ENCODE measurements at regions not wholly inside any gene's neighbourhood (a gene's known extent, or its start where the extent isn't known, plus 50 kb on each side); places are given as distances from the start of the nearest gene placed in this dataset.
A peak's percentile ranks its signal among the peaks of the same experiment; 100 is the strongest.

DNA sequence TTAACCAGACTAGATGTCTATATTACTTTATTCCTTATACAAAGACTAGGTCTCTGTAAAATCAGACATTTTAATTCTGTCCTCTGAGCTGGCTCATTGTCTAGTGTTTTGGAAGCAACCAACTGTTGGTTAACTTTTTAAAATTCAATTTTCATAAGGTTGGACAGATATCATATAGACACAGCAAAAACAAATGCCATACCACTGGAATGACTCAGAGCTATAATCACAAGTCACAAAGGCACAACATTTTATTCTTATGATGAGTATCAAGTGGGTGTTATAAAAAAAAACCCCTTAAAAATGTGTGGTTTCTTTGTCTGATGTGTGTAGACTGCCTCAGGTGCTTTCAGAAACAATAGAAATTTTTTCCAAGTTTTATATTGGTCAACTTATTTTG lies 296.2 kb upstream of the MARCKS start:
- no peak for TF ChIP-seq SPI1 (IDR thresholded peaks at IDR 0.05; ENCODE audit: borderline replicate concordance, low read depth)
- TF ChIP-seq, protein P1, sequence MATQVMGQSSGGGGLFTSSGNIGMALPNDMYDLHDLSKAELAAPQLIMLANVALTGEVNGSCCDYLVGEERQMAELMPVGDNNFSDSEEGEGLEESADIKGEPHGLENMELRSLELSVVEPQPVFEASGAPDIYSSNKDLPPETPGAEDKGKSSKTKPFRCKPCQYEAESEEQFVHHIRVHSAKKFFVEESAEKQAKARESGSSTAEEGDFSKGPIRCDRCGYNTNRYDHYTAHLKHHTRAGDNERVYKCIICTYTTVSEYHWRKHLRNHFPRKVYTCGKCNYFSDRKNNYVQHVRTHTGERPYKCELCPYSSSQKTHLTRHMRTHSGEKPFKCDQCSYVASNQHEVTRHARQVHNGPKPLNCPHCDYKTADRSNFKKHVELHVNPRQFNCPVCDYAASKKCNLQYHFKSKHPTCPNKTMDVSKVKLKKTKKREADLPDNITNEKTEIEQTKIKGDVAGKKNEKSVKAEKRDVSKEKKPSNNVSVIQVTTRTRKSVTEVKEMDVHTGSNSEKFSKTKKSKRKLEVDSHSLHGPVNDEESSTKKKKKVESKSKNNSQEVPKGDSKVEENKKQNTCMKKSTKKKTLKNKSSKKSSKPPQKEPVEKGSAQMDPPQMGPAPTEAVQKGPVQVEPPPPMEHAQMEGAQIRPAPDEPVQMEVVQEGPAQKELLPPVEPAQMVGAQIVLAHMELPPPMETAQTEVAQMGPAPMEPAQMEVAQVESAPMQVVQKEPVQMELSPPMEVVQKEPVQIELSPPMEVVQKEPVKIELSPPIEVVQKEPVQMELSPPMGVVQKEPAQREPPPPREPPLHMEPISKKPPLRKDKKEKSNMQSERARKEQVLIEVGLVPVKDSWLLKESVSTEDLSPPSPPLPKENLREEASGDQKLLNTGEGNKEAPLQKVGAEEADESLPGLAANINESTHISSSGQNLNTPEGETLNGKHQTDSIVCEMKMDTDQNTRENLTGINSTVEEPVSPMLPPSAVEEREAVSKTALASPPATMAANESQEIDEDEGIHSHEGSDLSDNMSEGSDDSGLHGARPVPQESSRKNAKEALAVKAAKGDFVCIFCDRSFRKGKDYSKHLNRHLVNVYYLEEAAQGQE (IDR thresholded peaks at IDR 0.05; ENCODE audit: insufficient replicate concordance, low read depth): no peak
- H3K27ac ChIP-seq (replicated peaks): no peak overlapping the region
- no peak overlapping the region for H3K4me3 ChIP-seq (replicated peaks; ENCODE audit: insufficient read depth, low read length)

GRCh38 chr6:113562248-113562647 lies 294.9 kb upstream of the MARCKS start:
- H3K27me3 ChIP-seq (ENCODE audit: insufficient read depth, poor library complexity, severe bottlenecking): no peaks in the 10 kb centered on the region
- no peak overlapping the region for H3K27ac ChIP-seq (replicated peaks)
- TF ChIP-seq GABPA (IDR thresholded peaks at IDR 0.05; ENCODE audit: low read depth): no peak
- TF ChIP-seq SPI1 (IDR thresholded peaks at IDR 0.05; ENCODE audit: borderline replicate concordance, low read depth): no peak
- TF ChIP-seq POLR2AphosphoS5 (IDR thresholded peaks at IDR 0.05; ENCODE audit: low read depth): no peak
- TF ChIP-seq, protein P1 (IDR thresholded peaks at IDR 0.05; ENCODE audit: insufficient replicate concordance, low read depth): no peak
- TF ChIP-seq CTCF (IDR thresholded peaks at IDR 0.05; ENCODE audit: insufficient read depth, low read length): no peak
- H3K4me3 ChIP-seq (replicated peaks; ENCODE audit: insufficient read depth, low read length): no peak overlapping the region
- no peak for DNase-seq (ENCODE audit: low read depth in 1 of 2, low spot score in 1 of 2)

More for the DNA sequence above, 296.2 kb upstream of the MARCKS start:
- no peak for DNase-seq (ENCODE audit: low read depth in 1 of 2, low spot score in 1 of 2)
- H3K27me3 ChIP-seq (ENCODE audit: insufficient read depth, poor library complexity, severe bottlenecking): no peaks in the 10 kb centered on the region

GRCh38 chr6:113564371-113565171 lies 292.6 kb upstream of the MARCKS start:
- TF ChIP-seq CTCF (IDR thresholded peaks at IDR 0.05; ENCODE audit: insufficient read depth, low read length) (no peak), GABPA (IDR thresholded peaks at IDR 0.05; ENCODE audit: low read depth) (no peak), POLR2AphosphoS5 (IDR thresholded peaks at IDR 0.05; ENCODE audit: low read depth) (no peak), SPI1 (IDR thresholded peaks at IDR 0.05; ENCODE audit: borderline replicate concordance, low read depth) (no peak)
- TF ChIP-seq, protein P1 (IDR thresholded peaks at IDR 0.05; ENCODE audit: insufficient replicate concordance, low read depth): no peak
- Histone ChIP-seq H3K4me3 (replicated peaks; ENCODE audit: insufficient read depth, low read length) (no peak overlapping the region), H3K27ac (replicated peaks) (no peak overlapping the region), H3K27me3 (ENCODE audit: insufficient read depth, poor library complexity, severe bottlenecking) (no peaks in the 10 kb centered on the region)
- peak in 1 of 2 experiments; percentile 62 for DNase-seq (ENCODE audit: low read depth in 1 of 2, low spot score in 1 of 2)
